ENCODE measurements at regions not wholly inside any gene's neighbourhood (a gene's known extent, or its start where the extent isn't known, plus 50 kb on each side); places are given as distances from the start of the nearest gene placed in this dataset.

DNA sequence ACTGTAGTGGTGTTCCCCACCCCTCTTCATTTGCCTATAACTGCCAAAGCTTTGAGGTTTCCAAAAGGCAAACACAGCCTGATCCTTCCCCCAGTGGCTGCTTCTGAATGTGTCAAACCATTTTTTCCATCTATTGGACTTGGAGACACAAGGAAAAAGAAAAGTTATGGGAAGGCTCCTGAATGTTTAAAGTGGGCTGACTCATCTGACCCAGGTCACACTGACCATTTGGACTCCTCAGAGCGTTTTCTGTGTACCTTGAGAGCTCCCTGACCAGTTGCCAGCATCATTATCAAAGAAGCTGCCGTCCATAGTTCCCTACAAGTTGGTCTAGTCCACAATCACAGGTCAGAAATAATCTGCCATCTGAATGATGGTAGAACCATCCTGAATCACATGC is 123.4 kb upstream of the COL3A1 start:
- H3K4me1 ChIP-seq, result peaks cover 0 to 19% (median 0%) of the 10 kb centered on the region in 12 donors
- no peak for DNase-seq
- no peak overlapping the region for H3K4me3 ChIP-seq
- intact Hi-C loops (cut with DNase I), result no loop called here
- peaks cover 0 to 11% (median 0%) of the 10 kb centered on the region in 12 donors for H3K9me3 ChIP-seq
- no peaks in the 10 kb centered on the region for H3K36me3 ChIP-seq
- H3K27me3 ChIP-seq, result no peaks in the 10 kb centered on the region
- TF ChIP-seq CTCF (IDR thresholded peaks at IDR 0.05), result no peak
- TF ChIP-seq POLR2A (IDR thresholded peaks at IDR 0.05), result no peak
- 84 to 92% (median 88%) methylated on average over 2 of the region's 2 CpGs for WGBS, 4 donors
- no peak overlapping the region for H3K27ac ChIP-seq
- ATAC-seq, result no peak

DNA sequence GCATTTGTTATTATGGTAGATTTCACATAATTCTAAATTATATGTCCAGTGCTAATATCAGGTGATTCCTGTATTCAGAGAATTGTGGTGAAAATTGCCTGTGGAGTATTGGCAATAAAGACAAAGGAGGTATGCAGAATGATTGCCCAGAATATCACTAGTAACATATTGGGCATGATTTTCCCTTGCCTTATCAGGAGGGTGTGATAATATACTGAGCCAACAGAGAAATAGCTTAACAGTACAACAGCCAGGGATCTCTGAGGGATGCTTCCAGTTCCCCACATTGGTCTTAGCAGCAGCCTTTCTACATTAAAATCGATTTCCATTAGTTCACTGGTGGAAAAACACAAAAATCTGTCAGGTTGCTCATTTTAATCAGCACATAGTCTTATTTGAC is 122.9 kb upstream of the COL3A1 start:
- H3K4me1 ChIP-seq, result peaks cover 0 to 19% (median 0%) of the 10 kb centered on the region in 12 donors
- DNase-seq, result no peak
- no peak for TF ChIP-seq CTCF (IDR thresholded peaks at IDR 0.05)
- TF ChIP-seq POLR2A (IDR thresholded peaks at IDR 0.05), result no peak
- no peak overlapping the region for H3K4me3 ChIP-seq
- H3K36me3 ChIP-seq, result no peaks in the 10 kb centered on the region
- WGBS, 4 donors, result 63 to 87% (median 73%) methylated on average over 1 of the region's 1 CpG
- no peak overlapping the region for H3K27ac ChIP-seq
- H3K27me3 ChIP-seq, result no peaks in the 10 kb centered on the region
- intact Hi-C loops (cut with DNase I), result no loop called here
- peaks cover 0 to 7% (median 0%) of the 10 kb centered on the region in 12 donors for H3K9me3 ChIP-seq
- no peak for ATAC-seq

DNA sequence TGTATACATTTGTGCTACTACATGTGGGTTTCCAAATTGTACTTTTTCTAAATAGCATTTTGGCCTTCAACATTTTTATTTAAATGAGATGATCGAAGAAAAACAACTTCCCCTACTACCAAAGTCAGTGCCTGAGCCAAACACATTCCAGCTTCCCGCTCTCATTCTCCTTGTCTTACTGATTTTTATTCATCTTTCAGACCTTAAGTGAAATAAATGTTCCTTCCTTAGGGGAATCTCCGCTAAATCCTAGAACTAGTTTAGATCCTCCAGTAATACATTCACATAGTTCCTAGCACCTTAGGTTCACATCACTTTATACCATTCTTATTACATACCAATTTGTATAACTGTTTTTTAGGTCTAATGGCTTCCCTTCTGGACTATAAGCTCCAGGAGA is 122.3 kb upstream of the COL3A1 start:
- DNase-seq, result no peak
- whole genome bisulfite sequencing, 4 donors, result 89 to 93% (median 92%) methylated on average over 3 of the region's 3 CpGs
- intact Hi-C loops (cut with DNase I), result no loop called here
- peaks cover 0 to 19% (median 0%) of the 10 kb centered on the region in 12 donors for H3K4me1 ChIP-seq
- ATAC-seq, result no peak
- peaks cover 0 to 4% (median 0%) of the 10 kb centered on the region in 12 donors for H3K9me3 ChIP-seq
- H3K27ac ChIP-seq, result no peak overlapping the region
- no peak for TF ChIP-seq CTCF (IDR thresholded peaks at IDR 0.05)
- TF ChIP-seq POLR2A (IDR thresholded peaks at IDR 0.05), result no peak
- no peaks in the 10 kb centered on the region for H3K27me3 ChIP-seq
- no peak overlapping the region for H3K4me3 ChIP-seq
- H3K36me3 ChIP-seq, result no peaks in the 10 kb centered on the region

- Histone ChIP-seq H3K4me3 (no peak overlapping the region), H3K4me1 (peaks cover 0 to 19% (median 0%) of the 10 kb centered on the region in 12 donors), H3K36me3 (no peaks in the 10 kb centered on the region), H3K9me3 (peaks cover 0 to 4% (median 0%) of the 10 kb centered on the region in 12 donors), H3K27me3 (no peaks in the 10 kb centered on the region), H3K27ac (peak overlapping the region in 1 of 12 donors; percentile 22)
- ATAC-seq (peak in 1 of 4 donors; percentile 59), DNase-seq (no peak)
- intact Hi-C loops (cut with DNase I), result no loop called here
- 64 to 74% (median 70%) methylated on average over 2 of the region's 2 CpGs for WGBS, 4 donors
- TF ChIP-seq CTCF (IDR thresholded peaks at IDR 0.05), result no peak
- no peak for TF ChIP-seq POLR2A (IDR thresholded peaks at IDR 0.05)
These were observed 121.4 kb upstream of the COL3A1 start for GRCh38 chr2:188852772-188853171.

Measured in heart left ventricle (tissue), 16 donors.